CD14-positive monocyte (primary cell): ENCODE measurements at regions not wholly inside any gene's neighbourhood (a gene's known extent, or its start where the extent isn't known, plus 50 kb on each side); places are given as distances from the start of the nearest gene placed in this dataset.
"Not testable (repeated sequence)": the region's sequence is repeated elsewhere in the genome, so short reads cannot be mapped to it uniquely, and the experiment has no call there.

Experiments
- DNase-seq, 3 donors: peaks; one replicate each; pipeline ENCODE4 v3.0.0-alpha.2; 2011 to 2022
- H2AFZ ChIP-seq: 2 replicates; pipeline ENCODE4 v1.6.0; 2012; ENCODE audit warnings: mild to moderate bottlenecking, low read depth, low read length, inconsistent platforms; ENCODE audit not compliant: insufficient read depth, poor library complexity, severe bottlenecking
- H3K27ac ChIP-seq, 2 donors: 1 replicate in 1 of 2; 2 replicates in 1 of 2; pipeline ENCODE4 v1.5.1; 2012 to 2013; ENCODE audit warnings: low read length in 2 of 2, control low read depth in 1 of 2, inconsistent platforms in 1 of 2, low read depth in 1 of 2, mild to moderate bottlenecking in 1 of 2
- H3K27me3 ChIP-seq, 2 donors: one replicate each; pipeline versions ENCODE4 v1.6.0 to v1.6.1; 2011 to 2013; ENCODE audit warnings: low read length in 2 of 2; ENCODE audit not compliant: control insufficient read depth in 2 of 2, insufficient read depth in 2 of 2
- H3K36me3 ChIP-seq, 2 donors: replicated peaks in 1 of 2; 1 replicate in 1 of 2; 2 replicates in 1 of 2; pipeline versions ENCODE4 v1.5.1 to v1.6.1; 2012 to 2013; ENCODE audit warnings: low read length in 2 of 2, control low read depth in 1 of 2, inconsistent platforms in 1 of 2, mild to moderate bottlenecking in 1 of 2; ENCODE audit not compliant: insufficient read depth in 2 of 2, control insufficient read depth in 1 of 2
- H3K4me1 ChIP-seq, 2 donors: 1 replicate in 1 of 2; 2 replicates in 1 of 2; pipeline versions ENCODE4 v1.5.1 to v1.6.1; 2012 to 2013; ENCODE audit warnings: low read length in 2 of 2, control low read depth in 1 of 2, inconsistent platforms in 1 of 2, mild to moderate bottlenecking in 1 of 2, moderate library complexity in 1 of 2; ENCODE audit not compliant: insufficient read depth in 2 of 2, control insufficient read depth in 1 of 2
- H3K4me2 ChIP-seq: replicated peaks from 2 replicates; pipeline ENCODE3; 2012; ENCODE audit warnings: low read length, moderate library complexity, mild to moderate bottlenecking; ENCODE audit not compliant: poor library complexity, severe bottlenecking; ENCODE audit errors: extremely low read depth
- H3K4me3 ChIP-seq, 3 experiments: fragments of 200-600 bp in 1 of 3; sonication (generic) in 1 of 3; replicated peaks in 1 of 3; 1 replicate in 2 of 3; 2 replicates in 1 of 3; pipeline ENCODE4 v1.5.1; 2011 to 2013; ENCODE audit warnings: low read length in 3 of 3, mild to moderate bottlenecking in 3 of 3, control low read depth in 2 of 3, low read depth in 2 of 3, inconsistent platforms in 1 of 3, moderate library complexity in 1 of 3
- H3K79me2 ChIP-seq: 2 replicates; pipeline ENCODE4 v1.6.0; 2012; ENCODE audit warnings: mild to moderate bottlenecking, control low read depth, inconsistent platforms, low read length, moderate library complexity; ENCODE audit not compliant: insufficient read depth
- H3K9ac ChIP-seq: 2 replicates; pipeline ENCODE4 v1.6.0; 2017; ENCODE audit warnings: low read length, mild to moderate bottlenecking; ENCODE audit not compliant: insufficient read depth, poor library complexity, severe bottlenecking
- H3K9me3 ChIP-seq, 2 donors: replicated peaks in 1 of 2; 1 replicate in 1 of 2; 2 replicates in 1 of 2; pipeline versions ENCODE4 v1.5.1 to v1.6.1; 2012 to 2013; ENCODE audit warnings: low read length in 2 of 2, control low read depth in 1 of 2; ENCODE audit not compliant: control insufficient read depth in 1 of 2, insufficient read depth in 1 of 2
- H4K20me1 ChIP-seq: 2 replicates; pipeline ENCODE4 v1.6.0; 2012; ENCODE audit warnings: mild to moderate bottlenecking, low read length, control low read depth, moderate library complexity; ENCODE audit not compliant: insufficient read depth
- H3K27ac Mint-ChIP-seq, 7 donors: one replicate each; pipeline ENCODE4 v1.8.0; 2020; ENCODE audit warnings: mild to moderate bottlenecking in 7 of 7, mixed read lengths in 7 of 7, moderate library complexity in 6 of 7, inconsistent platforms in 2 of 7
- H3K27me3 Mint-ChIP-seq, 3 donors: one replicate each; pipeline ENCODE4 v1.8.0; 2021 to 2022; ENCODE audit warnings: low read depth in 3 of 3, mild to moderate bottlenecking in 3 of 3, mixed read lengths in 3 of 3, moderate library complexity in 3 of 3, inconsistent platforms in 1 of 3
- H3K36me3 Mint-ChIP-seq, 2 donors: one replicate each; pipeline ENCODE4 v1.8.0; 2020; ENCODE audit warnings: mixed read lengths in 2 of 2, inconsistent platforms in 1 of 2, mild to moderate bottlenecking in 1 of 2
- H3K4me1 Mint-ChIP-seq: one replicate; pipeline ENCODE4 v1.8.0; 2020; ENCODE audit warnings: mild to moderate bottlenecking, mixed read lengths
- H3K4me3 Mint-ChIP-seq, 2 donors: one replicate each; pipeline ENCODE4 v1.8.0; 2020; ENCODE audit warnings: mild to moderate bottlenecking in 2 of 2, mixed read lengths in 2 of 2, moderate library complexity in 1 of 2
- H3K9me3 Mint-ChIP-seq, 7 donors: one replicate each; pipeline ENCODE4 v1.8.0; 2020 to 2022; ENCODE audit warnings: mixed read lengths in 7 of 7, mild to moderate bottlenecking in 6 of 7, moderate library complexity in 6 of 7, inconsistent platforms in 2 of 7
- WGBS: methylation state at CpG from one replicate; pipeline ENCODE4 v1.1.5; 2013; ENCODE audit warnings: missing lambda C conversion rate; ENCODE audit not compliant: insufficient coverage; 5-methylcytosine and 5-hydroxymethylcytosine counted together
- intact Hi-C, 2 donors: fragments of 100-400 bp; cut with micrococcal nuclease; formaldehyde crosslinking; loops; one replicate each; pipeline versions ENCODE4 v1.15.0 to v1.15.1; 2023
- TF ChIP-seq, protein P1 (sequence below): fragments of 200-600 bp; IDR thresholded peaks from one replicate; pipeline ENCODE4 v1.8.0; 2022; ENCODE audit warnings: antibody characterized with exemption, mild to moderate bottlenecking

GRCh38 chr13:89402211-89402610 lies 1731.0 kb downstream of the SLITRK5 start:
- Histone ChIP-seq H3K27me3 (no peaks in the 10 kb centered on the region), H4K20me1 (no peaks in the 10 kb centered on the region), H3K9me3 (no peaks in the 10 kb centered on the region), H3K4me3 (no peak overlapping the region), H2AFZ (no peak overlapping the region), H3K36me3 (no peaks in the 10 kb centered on the region), H3K9ac (no peak overlapping the region), H3K79me2 (no peaks in the 10 kb centered on the region), H3K4me1 (peaks cover 7 to 12% of the 10 kb centered on the region in 2 donors), H3K4me2 (no peak overlapping the region), H3K27ac (no peak overlapping the region)
- Mint-ChIP-seq H3K4me1 (peaks cover 17% of the 10 kb centered on the region), H3K27ac (peak overlapping the region in 4 of 7 donors; percentile 35 to 50 (median 43)), H3K27me3 (peaks cover 0 to 2% (median 2%) of the 10 kb centered on the region in 3 donors), H3K9me3 (peaks cover 0 to 5% (median 3%) of the 10 kb centered on the region in 7 donors), H3K36me3 (peaks cover 0 to 2% of the 10 kb centered on the region in 2 donors), H3K4me3 (no peak overlapping the region)
- intact Hi-C loops, result no loop called here
- DNase-seq, result no peak
- TF ChIP-seq, protein P1, sequence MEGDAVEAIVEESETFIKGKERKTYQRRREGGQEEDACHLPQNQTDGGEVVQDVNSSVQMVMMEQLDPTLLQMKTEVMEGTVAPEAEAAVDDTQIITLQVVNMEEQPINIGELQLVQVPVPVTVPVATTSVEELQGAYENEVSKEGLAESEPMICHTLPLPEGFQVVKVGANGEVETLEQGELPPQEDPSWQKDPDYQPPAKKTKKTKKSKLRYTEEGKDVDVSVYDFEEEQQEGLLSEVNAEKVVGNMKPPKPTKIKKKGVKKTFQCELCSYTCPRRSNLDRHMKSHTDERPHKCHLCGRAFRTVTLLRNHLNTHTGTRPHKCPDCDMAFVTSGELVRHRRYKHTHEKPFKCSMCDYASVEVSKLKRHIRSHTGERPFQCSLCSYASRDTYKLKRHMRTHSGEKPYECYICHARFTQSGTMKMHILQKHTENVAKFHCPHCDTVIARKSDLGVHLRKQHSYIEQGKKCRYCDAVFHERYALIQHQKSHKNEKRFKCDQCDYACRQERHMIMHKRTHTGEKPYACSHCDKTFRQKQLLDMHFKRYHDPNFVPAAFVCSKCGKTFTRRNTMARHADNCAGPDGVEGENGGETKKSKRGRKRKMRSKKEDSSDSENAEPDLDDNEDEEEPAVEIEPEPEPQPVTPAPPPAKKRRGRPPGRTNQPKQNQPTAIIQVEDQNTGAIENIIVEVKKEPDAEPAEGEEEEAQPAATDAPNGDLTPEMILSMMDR, result no peak
- no CpG with 5 or more reads among the region's 1 CpG for WGBS

DNA sequence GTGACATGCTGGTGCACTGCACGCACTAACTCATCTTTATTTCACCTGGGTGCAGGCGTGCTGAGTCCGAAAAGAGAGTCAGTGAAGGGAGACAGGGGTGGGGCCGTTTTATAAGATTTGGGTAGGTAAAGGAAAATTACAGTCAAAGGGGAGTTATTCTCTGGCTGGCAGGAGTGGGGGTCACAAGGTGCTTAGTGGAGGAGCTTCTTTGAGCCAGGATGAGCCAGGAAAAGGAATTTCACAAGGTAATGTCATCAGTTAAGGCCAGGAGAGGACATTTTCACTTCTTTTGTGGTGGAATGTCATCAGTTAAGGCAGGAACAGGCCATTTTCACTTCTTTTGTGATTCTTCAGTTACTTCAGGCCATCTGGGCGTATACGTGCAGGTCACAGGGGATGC lies 1734.9 kb downstream of the SLITRK5 start:
- H3K27ac Mint-ChIP-seq, intact Hi-C loops, H3K27ac ChIP-seq, H4K20me1 ChIP-seq, H3K4me2 ChIP-seq, H2AFZ ChIP-seq, DNase-seq, H3K27me3 Mint-ChIP-seq, H3K9me3 Mint-ChIP-seq, H3K4me3 Mint-ChIP-seq, H3K79me2 ChIP-seq, H3K36me3 ChIP-seq, H3K36me3 Mint-ChIP-seq, H3K4me1 ChIP-seq, H3K9me3 ChIP-seq, H3K9ac ChIP-seq, H3K4me3 ChIP-seq, H3K27me3 ChIP-seq: not testable (repeated sequence)
- H3K4me1 Mint-ChIP-seq, result peaks cover 13% of the 10 kb centered on the region
- 100% methylated on average over 4 of the region's 6 CpGs for WGBS
